ENCODE measurements at regions not wholly inside any gene's neighbourhood (a gene's known extent, or its start where the extent isn't known, plus 50 kb on each side); places are given as distances from the start of the nearest gene placed in this dataset.

DNA sequence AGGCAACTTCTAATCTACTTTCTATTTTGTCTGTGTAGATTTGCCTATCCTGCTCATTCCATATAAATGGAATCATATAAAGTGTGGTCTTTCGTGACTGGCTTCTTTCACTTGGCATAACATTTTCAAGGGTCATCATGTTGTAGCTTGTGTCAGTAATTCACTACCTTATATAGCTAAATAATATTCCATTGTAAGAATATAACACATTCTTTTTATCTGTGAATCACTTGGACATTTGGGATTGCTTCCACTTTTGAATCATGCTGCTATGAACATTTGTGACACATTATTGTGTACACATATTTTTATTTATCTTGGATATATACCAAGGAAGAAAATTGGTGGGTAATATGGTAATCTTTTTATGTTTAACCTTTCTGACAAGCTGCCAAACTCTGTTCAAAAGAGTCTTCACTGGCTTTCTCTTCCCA is 89.0 kb upstream of the CSNK1A1L start:
- TF ChIP-seq EZH2 (IDR thresholded peaks at IDR 0.05; ENCODE audit: borderline replicate concordance, low read length) = no peak
- TF ChIP-seq, protein P1, sequence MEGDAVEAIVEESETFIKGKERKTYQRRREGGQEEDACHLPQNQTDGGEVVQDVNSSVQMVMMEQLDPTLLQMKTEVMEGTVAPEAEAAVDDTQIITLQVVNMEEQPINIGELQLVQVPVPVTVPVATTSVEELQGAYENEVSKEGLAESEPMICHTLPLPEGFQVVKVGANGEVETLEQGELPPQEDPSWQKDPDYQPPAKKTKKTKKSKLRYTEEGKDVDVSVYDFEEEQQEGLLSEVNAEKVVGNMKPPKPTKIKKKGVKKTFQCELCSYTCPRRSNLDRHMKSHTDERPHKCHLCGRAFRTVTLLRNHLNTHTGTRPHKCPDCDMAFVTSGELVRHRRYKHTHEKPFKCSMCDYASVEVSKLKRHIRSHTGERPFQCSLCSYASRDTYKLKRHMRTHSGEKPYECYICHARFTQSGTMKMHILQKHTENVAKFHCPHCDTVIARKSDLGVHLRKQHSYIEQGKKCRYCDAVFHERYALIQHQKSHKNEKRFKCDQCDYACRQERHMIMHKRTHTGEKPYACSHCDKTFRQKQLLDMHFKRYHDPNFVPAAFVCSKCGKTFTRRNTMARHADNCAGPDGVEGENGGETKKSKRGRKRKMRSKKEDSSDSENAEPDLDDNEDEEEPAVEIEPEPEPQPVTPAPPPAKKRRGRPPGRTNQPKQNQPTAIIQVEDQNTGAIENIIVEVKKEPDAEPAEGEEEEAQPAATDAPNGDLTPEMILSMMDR (IDR thresholded peaks at IDR 0.05; ENCODE audit: low read length) = no peak

DNA sequence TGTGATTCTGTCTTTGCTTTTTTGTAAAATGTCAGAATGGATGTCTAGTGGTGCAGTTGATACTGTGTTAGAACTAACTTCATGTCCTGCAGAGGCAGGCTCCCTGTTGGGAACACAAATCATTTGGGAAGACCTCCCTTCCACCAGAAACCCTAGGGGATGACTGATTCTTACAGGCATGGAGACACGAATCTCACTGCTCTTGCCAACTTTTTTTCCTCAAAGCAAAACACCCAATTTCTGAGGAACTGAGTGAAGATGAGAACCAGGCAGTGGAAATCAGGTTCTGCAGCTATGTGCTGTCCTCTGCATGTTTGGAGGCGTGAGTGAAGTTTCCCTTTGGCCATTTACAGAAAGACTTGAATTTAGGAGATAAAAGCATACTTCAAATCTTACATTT is 87.5 kb upstream of the CSNK1A1L start:
- Histone ChIP-seq H2AFZ (ENCODE audit: low read length) (no peak overlapping the region), H3K9ac (ENCODE audit: low read length) (no peak overlapping the region), H3K79me2 (ENCODE audit: insufficient read depth, low read length) (no peaks in the 10 kb centered on the region), H3K27me3 (ENCODE audit: insufficient read depth, low read length) (no peaks in the 10 kb centered on the region), H3K36me3 (ENCODE audit: insufficient read depth, low read length) (no peaks in the 10 kb centered on the region), H3K4me1 (ENCODE audit: insufficient read depth, low read length, severe bottlenecking) (no peaks in the 10 kb centered on the region), H3F3A (ENCODE audit: insufficient read depth, low read length) (no peaks in the 10 kb centered on the region), H3K27ac (ENCODE audit: low read depth, low read length, poor library complexity, severe bottlenecking) (no peak overlapping the region), H3K4me2 (ENCODE audit: low read length) (no peak overlapping the region), H3K9me2 (ENCODE audit: low read depth, low read length) (no peaks in the 10 kb centered on the region), H3K4me3 (ENCODE audit: low read depth, low read length, poor library complexity, severe bottlenecking) (no peak overlapping the region), H4K20me1 (ENCODE audit: insufficient read depth, low read length) (no peaks in the 10 kb centered on the region), H3K9me3 (ENCODE audit: low read length) (no peaks in the 10 kb centered on the region)
- TF ChIP-seq, protein P1 (IDR thresholded peaks at IDR 0.05; ENCODE audit: low read length) = no peak

More for the DNA sequence above, 89.0 kb upstream of the CSNK1A1L start:
- Histone ChIP-seq H3K4me1 (ENCODE audit: insufficient read depth, low read length, severe bottlenecking) (no peaks in the 10 kb centered on the region), H3K4me3 (ENCODE audit: low read depth, low read length, poor library complexity, severe bottlenecking) (no peak overlapping the region), H3K27ac (ENCODE audit: low read depth, low read length, poor library complexity, severe bottlenecking) (no peak overlapping the region), H3K36me3 (ENCODE audit: insufficient read depth, low read length) (no peaks in the 10 kb centered on the region), H3K9me2 (ENCODE audit: low read depth, low read length) (no peaks in the 10 kb centered on the region), H2AFZ (ENCODE audit: low read length) (no peak overlapping the region), H3K79me2 (ENCODE audit: insufficient read depth, low read length) (no peaks in the 10 kb centered on the region), H3K9ac (ENCODE audit: low read length) (no peak overlapping the region), H3K27me3 (ENCODE audit: insufficient read depth, low read length) (no peaks in the 10 kb centered on the region), H3K4me2 (ENCODE audit: low read length) (no peak overlapping the region), H4K20me1 (ENCODE audit: insufficient read depth, low read length) (no peaks in the 10 kb centered on the region), H3K9me3 (ENCODE audit: low read length) (no peaks in the 10 kb centered on the region), H3F3A (ENCODE audit: insufficient read depth, low read length) (no peaks in the 10 kb centered on the region)

DNA sequence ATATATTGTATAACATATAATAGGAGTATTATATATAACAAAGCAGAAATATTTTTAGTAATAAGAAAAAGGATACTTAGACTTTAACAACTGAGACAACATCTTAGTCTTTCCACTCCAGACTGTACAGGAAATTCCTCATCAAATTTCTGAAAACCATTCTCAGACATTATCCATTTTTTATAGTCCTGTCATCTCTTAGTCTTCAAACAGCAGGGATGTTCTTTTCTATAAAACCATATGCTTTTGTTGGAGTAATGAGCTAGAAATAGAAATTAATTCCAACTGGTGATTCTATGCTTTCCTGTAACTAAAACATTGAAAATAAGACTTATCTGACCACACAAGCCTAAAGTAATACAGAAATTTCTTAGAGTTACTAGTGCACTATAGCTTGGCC is 82.2 kb upstream of the CSNK1A1L start:
- H4K20me1 ChIP-seq (ENCODE audit: insufficient read depth, low read length) = no peaks in the 10 kb centered on the region
- H3K9me3 ChIP-seq (ENCODE audit: low read length) = no peaks in the 10 kb centered on the region
- H3K4me3 ChIP-seq (ENCODE audit: low read depth, low read length, poor library complexity, severe bottlenecking) = no peak overlapping the region
- H3K27ac ChIP-seq (ENCODE audit: low read depth, low read length, poor library complexity, severe bottlenecking) = no peak overlapping the region
- TF ChIP-seq, protein P1 (IDR thresholded peaks at IDR 0.05; ENCODE audit: low read length) = no peak
- no peak for TF ChIP-seq EZH2 (IDR thresholded peaks at IDR 0.05; ENCODE audit: borderline replicate concordance, low read length)
- H3F3A ChIP-seq (ENCODE audit: insufficient read depth, low read length) = no peaks in the 10 kb centered on the region
- H3K9ac ChIP-seq (ENCODE audit: low read length) = no peak overlapping the region
- no peaks in the 10 kb centered on the region for H3K4me1 ChIP-seq (ENCODE audit: insufficient read depth, low read length, severe bottlenecking)
- H3K36me3 ChIP-seq (ENCODE audit: insufficient read depth, low read length) = no peaks in the 10 kb centered on the region
- H3K79me2 ChIP-seq (ENCODE audit: insufficient read depth, low read length) = no peaks in the 10 kb centered on the region
- H3K9me2 ChIP-seq (ENCODE audit: low read depth, low read length) = no peaks in the 10 kb centered on the region
- no peak overlapping the region for H2AFZ ChIP-seq (ENCODE audit: low read length)
- H3K4me2 ChIP-seq (ENCODE audit: low read length) = no peak overlapping the region
- H3K27me3 ChIP-seq (ENCODE audit: insufficient read depth, low read length) = no peaks in the 10 kb centered on the region
